Esophagus squamous epithelium (tissue), 5 donors: ENCODE measurements at regions not wholly inside any gene's neighbourhood (a gene's known extent, or its start where the extent isn't known, plus 50 kb on each side); places are given as distances from the start of the nearest gene placed in this dataset.

ENCODE experiments used
- DNase-seq: peaks from one replicate; lab custom pipeline; 2025; lab: John Stamatoyannopoulos, UW
- H3K27ac ChIP-seq, 4 donors: fragments of 200-600 bp; sonication (generic); one replicate each; pipeline ENCODE4 v1.5.1; 2016 to 2019; ENCODE audit warnings: mild to moderate bottlenecking in 1 of 4
- H3K27me3 ChIP-seq, 4 donors: fragments of 200-600 bp; sonication (generic); 1 replicate in 3 of 4; 2 replicates in 1 of 4; pipeline versions ENCODE4 v1.5.1 to v1.6.0; 2017 to 2021; ENCODE audit warnings: antibody characterized with exemption in 1 of 4
- H3K36me3 ChIP-seq, 3 donors: fragments of 200-600 bp; sonication (generic); one replicate each; pipeline ENCODE4 v1.5.1; 2016 to 2019
- H3K4me1 ChIP-seq, 3 donors: fragments of 200-600 bp; sonication (generic); one replicate each; pipeline ENCODE4 v1.5.1; 2017 to 2019
- H3K4me3 ChIP-seq, 4 donors: fragments of 200-600 bp; sonication (generic); 1 replicate in 3 of 4; 2 replicates in 1 of 4; pipeline ENCODE4 v1.5.1; 2016 to 2019; ENCODE audit warnings: mild to moderate bottlenecking in 2 of 4, moderate library complexity in 1 of 4
- H3K9me3 ChIP-seq, 3 donors: fragments of 200-600 bp; sonication (generic); one replicate each; pipeline ENCODE4 v1.5.1; 2016 to 2019
- POLR2A ChIP-seq, 4 donors: fragments of 450-650 bp; IDR thresholded peaks; one replicate each; pipeline ENCODE4 v1.6.1; 2017; ENCODE audit warnings: antibody characterized with exemption in 4 of 4, mild to moderate bottlenecking in 4 of 4, moderate library complexity in 3 of 4
- WGBS, 2 donors: methylation state at CpG; one replicate each; pipeline ENCODE4 v1.1.5; 2018; 5-methylcytosine and 5-hydroxymethylcytosine counted together
- intact Hi-C: fragments of 100-400 bp; cut with DNase I; formaldehyde crosslinking; loops from one replicate; pipeline ENCODE4 v1.15.0; 2022
- TF ChIP-seq, protein P1 (sequence below), 6 experiments: fragments of 450-650 bp in 4 of 6; fragments of 200-600 bp in 2 of 6; sonication (generic) in 2 of 6; IDR thresholded peaks; one replicate each; pipeline ENCODE4 v1.5.1; 2016 to 2019; ENCODE audit warnings: antibody characterized with exemption in 6 of 6, mild to moderate bottlenecking in 4 of 6, moderate library complexity in 4 of 6
- donor health status: DM: yes; HTN: yes; CAD: no.

DNA sequence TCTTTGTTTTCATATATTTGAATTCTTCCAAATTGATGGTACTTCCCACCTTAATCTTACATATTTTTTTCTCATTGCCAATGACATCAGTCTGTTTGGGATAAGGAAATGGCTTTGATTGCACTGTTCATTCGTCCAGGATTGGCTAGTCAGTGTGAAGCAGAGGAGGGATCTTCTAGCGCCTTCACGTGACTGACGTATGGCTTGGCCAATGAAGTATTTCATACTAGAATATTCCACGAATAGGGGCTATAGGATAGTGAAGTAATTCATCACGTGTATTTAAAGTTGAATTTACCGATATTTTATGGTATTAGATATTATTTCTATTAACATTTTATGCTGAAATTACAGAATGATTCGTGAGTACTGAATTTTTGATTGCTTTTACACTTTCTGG lies 178.7 kb upstream of the ZFHX3 start:
- H3K27ac ChIP-seq: no peak overlapping the region
- no peaks in the 10 kb centered on the region for H3K9me3 ChIP-seq
- no peak overlapping the region for H3K4me3 ChIP-seq
- 83% methylated on average over 8 of the region's 8 CpGs for WGBS, 2 donors
- no peaks in the 10 kb centered on the region for H3K4me1 ChIP-seq
- no peak for DNase-seq
- intact Hi-C loops: no loop called here
- no peaks in the 10 kb centered on the region for H3K36me3 ChIP-seq
- TF ChIP-seq, protein P1, sequence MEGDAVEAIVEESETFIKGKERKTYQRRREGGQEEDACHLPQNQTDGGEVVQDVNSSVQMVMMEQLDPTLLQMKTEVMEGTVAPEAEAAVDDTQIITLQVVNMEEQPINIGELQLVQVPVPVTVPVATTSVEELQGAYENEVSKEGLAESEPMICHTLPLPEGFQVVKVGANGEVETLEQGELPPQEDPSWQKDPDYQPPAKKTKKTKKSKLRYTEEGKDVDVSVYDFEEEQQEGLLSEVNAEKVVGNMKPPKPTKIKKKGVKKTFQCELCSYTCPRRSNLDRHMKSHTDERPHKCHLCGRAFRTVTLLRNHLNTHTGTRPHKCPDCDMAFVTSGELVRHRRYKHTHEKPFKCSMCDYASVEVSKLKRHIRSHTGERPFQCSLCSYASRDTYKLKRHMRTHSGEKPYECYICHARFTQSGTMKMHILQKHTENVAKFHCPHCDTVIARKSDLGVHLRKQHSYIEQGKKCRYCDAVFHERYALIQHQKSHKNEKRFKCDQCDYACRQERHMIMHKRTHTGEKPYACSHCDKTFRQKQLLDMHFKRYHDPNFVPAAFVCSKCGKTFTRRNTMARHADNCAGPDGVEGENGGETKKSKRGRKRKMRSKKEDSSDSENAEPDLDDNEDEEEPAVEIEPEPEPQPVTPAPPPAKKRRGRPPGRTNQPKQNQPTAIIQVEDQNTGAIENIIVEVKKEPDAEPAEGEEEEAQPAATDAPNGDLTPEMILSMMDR (IDR thresholded peaks at IDR 0.05): no peak
- TF ChIP-seq POLR2A (IDR thresholded peaks at IDR 0.05): no peak
- H3K27me3 ChIP-seq: no peaks in the 10 kb centered on the region

DNA sequence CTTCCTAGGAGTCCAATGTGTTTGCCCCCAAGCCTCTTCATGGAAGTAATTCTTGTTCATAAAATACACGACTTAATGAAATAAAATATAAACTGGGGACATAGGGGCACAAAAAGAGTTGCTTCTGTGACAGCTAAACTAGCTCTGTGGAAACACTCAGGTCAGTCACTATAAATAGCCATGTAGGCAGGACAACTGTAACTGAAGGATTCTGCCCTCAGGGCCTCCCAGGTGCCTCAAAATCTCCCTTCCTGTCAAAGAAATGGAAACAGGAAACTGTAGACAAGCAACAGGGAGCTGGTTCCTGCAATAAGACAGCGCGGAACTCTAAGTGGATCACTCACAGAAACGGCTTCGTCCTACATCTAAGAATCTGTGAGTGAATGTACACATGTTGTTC lies 178.1 kb upstream of the ZFHX3 start:
- H3K4me3 ChIP-seq: no peak overlapping the region
- no peaks in the 10 kb centered on the region for H3K27me3 ChIP-seq
- H3K9me3 ChIP-seq: no peaks in the 10 kb centered on the region
- H3K36me3 ChIP-seq: no peaks in the 10 kb centered on the region
- intact Hi-C loops: no loop called here
- no peak for DNase-seq
- TF ChIP-seq, protein P1 (IDR thresholded peaks at IDR 0.05): no peak
- TF ChIP-seq POLR2A (IDR thresholded peaks at IDR 0.05): no peak
- H3K4me1 ChIP-seq: no peaks in the 10 kb centered on the region
- 89 to 90% methylated on average over 4 to 5 of the region's 5 CpGs for WGBS, 2 donors
- no peak overlapping the region for H3K27ac ChIP-seq

DNA sequence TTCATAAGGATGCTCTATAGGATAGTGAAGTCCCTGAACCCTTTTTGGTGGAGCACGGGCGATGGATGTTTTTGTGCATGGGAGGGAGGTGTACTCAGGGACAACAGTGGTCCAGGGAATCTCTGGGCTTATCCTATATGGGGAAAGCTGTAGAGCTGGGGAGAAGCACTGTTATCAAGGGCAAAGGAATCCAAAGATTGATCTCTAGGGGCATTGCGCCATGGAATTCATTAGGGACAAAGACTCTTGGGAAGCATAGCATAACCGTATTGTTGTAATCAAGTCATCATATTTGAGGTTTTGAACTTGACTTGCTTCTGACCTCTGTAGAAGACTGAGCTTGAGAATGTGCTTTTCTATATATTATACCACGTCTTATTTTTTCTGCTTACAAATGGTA lies 172.9 kb upstream of the ZFHX3 start:
- Histone ChIP-seq H3K9me3 (peaks cover 0 to 4% (median 0%) of the 10 kb centered on the region in 3 donors), H3K36me3 (no peaks in the 10 kb centered on the region), H3K4me1 (no peaks in the 10 kb centered on the region), H3K27ac (no peak overlapping the region), H3K27me3 (no peaks in the 10 kb centered on the region), H3K4me3 (no peak overlapping the region)
- WGBS, 2 donors: 77 to 80% methylated on average over 3 of the region's 5 CpGs
- TF ChIP-seq POLR2A (IDR thresholded peaks at IDR 0.05): no peak
- TF ChIP-seq, protein P1 (IDR thresholded peaks at IDR 0.05): no peak
- DNase-seq: no peak
- intact Hi-C loops: no loop called here

DNA sequence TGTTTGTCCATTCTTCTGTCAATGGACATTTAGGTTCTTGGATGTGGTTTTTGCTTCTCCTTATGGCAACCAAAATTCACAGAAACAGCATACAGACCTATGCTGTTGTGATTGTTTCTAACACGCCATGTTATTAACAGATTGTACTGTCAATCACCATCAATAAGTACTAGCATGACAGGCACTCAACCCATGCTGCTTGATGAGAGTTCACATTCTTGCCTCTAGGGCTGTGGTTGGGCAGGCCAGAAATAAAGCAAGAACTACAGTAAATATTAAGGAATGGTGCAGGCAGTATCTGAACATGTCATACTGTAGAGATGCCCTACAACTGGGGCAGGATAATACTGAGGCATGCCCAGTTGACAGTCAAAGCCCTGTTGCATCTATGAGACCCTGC lies 171.2 kb upstream of the ZFHX3 start:
- 88 to 100% methylated on average over 1 of the region's 1 CpG for WGBS, 2 donors
- peaks cover 0 to 3% (median 0%) of the 10 kb centered on the region in 3 donors for H3K4me1 ChIP-seq
- H3K9me3 ChIP-seq: peaks cover 0 to 4% (median 0%) of the 10 kb centered on the region in 3 donors
- DNase-seq: no peak
- H3K27ac ChIP-seq: no peak overlapping the region
- H3K27me3 ChIP-seq: no peaks in the 10 kb centered on the region
- TF ChIP-seq POLR2A (IDR thresholded peaks at IDR 0.05): no peak
- TF ChIP-seq, protein P1 (IDR thresholded peaks at IDR 0.05): no peak
- H3K36me3 ChIP-seq: no peaks in the 10 kb centered on the region
- intact Hi-C loops: no loop called here
- H3K4me3 ChIP-seq: no peak overlapping the region

DNA sequence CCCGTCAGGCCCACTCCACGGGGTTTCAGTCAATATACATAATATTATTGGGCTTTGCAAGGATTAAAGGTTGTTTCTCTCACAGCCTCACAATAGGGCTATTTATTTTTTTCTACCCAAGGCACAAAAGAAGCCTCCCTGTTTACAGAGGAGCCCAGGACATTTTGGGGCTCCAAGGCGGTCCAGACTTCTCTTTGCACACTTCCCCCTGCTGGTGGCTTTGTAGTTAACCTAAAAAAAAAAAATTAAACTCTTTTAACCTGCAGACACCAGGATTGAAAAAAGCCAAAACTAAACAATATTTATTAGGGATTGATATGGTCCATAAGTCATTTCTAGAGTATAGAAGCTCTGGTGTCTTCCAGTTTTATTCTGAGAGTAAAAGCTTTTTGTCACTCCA lies 169.7 kb upstream of the ZFHX3 start:
- intact Hi-C loops: no loop called here
- TF ChIP-seq, protein P1 (IDR thresholded peaks at IDR 0.05): no peak
- no peak for TF ChIP-seq POLR2A (IDR thresholded peaks at IDR 0.05)
- Histone ChIP-seq H3K27ac (no peak overlapping the region), H3K36me3 (no peaks in the 10 kb centered on the region), H3K27me3 (no peaks in the 10 kb centered on the region), H3K9me3 (peaks cover 0 to 4% (median 0%) of the 10 kb centered on the region in 3 donors), H3K4me3 (no peak overlapping the region), H3K4me1 (peaks cover 0 to 10% (median 0%) of the 10 kb centered on the region in 3 donors)
- 70 to 79% methylated on average over 3 of the region's 3 CpGs for WGBS, 2 donors
- DNase-seq: no peak
